ENCODE measurements at regions not wholly inside any gene's neighbourhood (a gene's known extent, or its start where the extent isn't known, plus 50 kb on each side); places are given as distances from the start of the nearest gene placed in this dataset.
"Not testable (repeated sequence)": the region's sequence is repeated elsewhere in the genome, so short reads cannot be mapped to it uniquely, and the experiment has no call there.

DNA sequence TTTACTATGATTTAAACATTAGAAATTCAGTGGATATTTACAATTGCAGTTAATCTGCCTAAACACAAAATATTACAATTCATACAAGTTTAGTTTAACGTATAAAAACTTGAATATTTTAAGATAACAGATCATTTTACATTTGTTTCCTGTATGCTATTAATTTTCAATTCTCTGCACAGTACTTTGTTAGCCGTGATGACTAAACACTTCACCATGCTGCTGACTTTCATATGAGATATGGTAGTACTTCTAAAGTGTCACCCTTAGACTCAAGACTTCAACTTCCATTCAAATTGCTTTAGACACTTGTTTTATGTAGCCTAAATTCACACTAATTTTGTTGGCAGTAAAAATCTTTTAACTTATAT is 1646.4 kb upstream of the ADGRL3 start:
- DNase-seq (ENCODE audit: low read depth), result peak; percentile 11
- no peak overlapping the region for H3K4me3 ChIP-seq (ENCODE audit: low read length)
- TF ChIP-seq, protein P1, sequence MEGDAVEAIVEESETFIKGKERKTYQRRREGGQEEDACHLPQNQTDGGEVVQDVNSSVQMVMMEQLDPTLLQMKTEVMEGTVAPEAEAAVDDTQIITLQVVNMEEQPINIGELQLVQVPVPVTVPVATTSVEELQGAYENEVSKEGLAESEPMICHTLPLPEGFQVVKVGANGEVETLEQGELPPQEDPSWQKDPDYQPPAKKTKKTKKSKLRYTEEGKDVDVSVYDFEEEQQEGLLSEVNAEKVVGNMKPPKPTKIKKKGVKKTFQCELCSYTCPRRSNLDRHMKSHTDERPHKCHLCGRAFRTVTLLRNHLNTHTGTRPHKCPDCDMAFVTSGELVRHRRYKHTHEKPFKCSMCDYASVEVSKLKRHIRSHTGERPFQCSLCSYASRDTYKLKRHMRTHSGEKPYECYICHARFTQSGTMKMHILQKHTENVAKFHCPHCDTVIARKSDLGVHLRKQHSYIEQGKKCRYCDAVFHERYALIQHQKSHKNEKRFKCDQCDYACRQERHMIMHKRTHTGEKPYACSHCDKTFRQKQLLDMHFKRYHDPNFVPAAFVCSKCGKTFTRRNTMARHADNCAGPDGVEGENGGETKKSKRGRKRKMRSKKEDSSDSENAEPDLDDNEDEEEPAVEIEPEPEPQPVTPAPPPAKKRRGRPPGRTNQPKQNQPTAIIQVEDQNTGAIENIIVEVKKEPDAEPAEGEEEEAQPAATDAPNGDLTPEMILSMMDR (IDR thresholded peaks at IDR 0.05; ENCODE audit: insufficient read depth, low read depth, low read length, missing control alignments), result no peak

DNA sequence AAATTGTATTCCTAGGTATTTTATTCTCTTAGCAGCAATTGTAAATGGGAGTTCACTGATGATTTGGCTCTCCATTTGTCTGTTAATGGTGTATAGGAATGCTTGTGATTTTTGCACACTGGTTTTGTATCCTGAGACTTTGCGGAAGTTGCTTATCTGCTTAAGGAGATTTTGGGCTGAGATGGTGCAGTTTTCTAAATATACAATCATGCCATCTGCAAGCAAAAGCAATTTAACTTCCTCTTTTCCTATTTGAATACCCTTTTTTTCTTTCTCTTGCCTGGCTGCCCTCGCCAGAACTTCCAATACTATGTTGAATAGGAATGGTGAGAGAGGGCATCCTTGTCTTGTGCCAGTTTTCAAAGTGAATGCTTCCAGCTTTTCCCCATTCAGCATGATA is 1643.9 kb upstream of the ADGRL3 start:
- not testable (repeated sequence) for H3K4me3 ChIP-seq (ENCODE audit: low read length); DNase-seq (ENCODE audit: low read depth)

DNA sequence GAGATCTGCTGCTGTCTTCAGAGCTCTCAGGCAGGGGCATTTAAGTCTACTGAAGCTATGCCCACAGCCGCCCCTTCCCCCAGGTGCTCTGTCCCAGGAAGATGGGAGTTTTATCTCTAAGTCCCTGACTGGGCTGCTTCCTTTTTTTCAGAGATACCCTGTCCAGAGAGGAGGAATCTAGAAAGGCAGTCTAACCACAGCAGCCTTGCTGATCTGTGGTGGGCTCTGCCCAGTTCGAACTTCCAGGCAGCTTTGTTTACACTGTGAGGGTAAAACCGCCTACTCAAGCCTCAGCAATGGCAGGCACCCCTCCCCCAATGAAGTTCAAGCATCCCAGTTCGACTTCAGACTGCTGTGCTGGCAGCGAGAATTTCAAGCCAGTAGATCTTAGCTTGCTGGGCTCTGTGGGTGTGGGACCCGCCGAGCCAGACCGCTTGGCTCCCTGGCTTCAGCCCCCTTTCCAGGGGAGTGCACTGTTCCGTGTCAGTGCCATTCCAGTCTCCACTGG is 1639.9 kb upstream of the ADGRL3 start:
- not testable (repeated sequence) for DNase-seq (ENCODE audit: low read depth); H3K4me3 ChIP-seq (ENCODE audit: low read length)

DNA sequence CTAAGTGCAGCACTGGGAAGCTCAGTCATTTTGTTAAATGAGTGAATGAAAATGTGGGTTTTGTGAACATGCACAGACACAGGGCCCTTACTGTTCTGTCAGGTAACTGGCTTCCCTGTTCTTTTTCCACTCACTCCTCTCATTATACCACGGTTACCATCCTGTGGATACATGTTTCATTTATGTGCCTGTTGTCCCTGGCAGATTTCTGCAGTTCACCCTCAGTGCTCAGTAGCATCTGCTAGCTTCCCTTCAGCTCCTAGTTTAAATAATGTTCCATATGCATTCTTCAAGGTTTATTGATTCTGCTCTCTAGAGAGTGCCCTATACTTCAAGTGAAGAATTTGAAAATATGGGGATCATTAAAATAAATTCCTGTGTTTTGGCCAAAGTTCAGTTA is 1634.3 kb upstream of the ADGRL3 start:
- H3K4me3 ChIP-seq (ENCODE audit: low read length), result no peak overlapping the region
- TF ChIP-seq, protein P1 (IDR thresholded peaks at IDR 0.05; ENCODE audit: insufficient read depth, low read depth, low read length, missing control alignments), result no peak
- no peak for DNase-seq (ENCODE audit: low read depth)

DNA sequence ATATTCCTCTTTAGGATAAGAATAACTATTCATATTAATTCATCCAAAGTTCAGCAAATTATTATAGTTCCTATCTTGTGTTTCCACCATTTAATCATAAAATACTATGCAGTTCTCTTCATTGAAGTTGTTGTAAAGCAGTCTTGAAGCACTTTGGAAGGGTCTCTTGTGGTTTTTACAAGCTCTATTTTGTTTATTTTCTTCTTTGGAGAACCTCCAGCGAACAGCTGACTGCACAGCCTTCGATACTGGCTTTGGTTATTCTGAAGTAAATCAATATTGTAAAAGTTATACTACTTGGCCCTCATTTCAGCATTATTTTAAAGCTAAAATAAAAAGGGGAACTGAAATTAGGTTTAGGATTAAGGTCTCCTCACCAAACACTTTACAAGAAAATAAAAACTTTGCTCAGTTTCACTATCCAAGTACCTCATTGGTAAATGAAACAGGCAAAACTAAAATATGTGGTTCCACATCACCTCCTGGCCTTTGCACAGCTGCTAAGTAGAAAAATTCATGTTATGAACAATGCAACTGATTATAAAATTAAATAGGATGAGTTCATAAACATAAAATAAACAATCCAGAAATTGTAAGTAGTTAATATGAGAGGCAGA is 1629.2 kb upstream of the ADGRL3 start:
- TF ChIP-seq, protein P1 (IDR thresholded peaks at IDR 0.05; ENCODE audit: insufficient read depth, low read depth, low read length, missing control alignments), result no peak
- H3K4me3 ChIP-seq (ENCODE audit: low read length), result no peak overlapping the region
- DNase-seq (ENCODE audit: low read depth), result no peak

DNA sequence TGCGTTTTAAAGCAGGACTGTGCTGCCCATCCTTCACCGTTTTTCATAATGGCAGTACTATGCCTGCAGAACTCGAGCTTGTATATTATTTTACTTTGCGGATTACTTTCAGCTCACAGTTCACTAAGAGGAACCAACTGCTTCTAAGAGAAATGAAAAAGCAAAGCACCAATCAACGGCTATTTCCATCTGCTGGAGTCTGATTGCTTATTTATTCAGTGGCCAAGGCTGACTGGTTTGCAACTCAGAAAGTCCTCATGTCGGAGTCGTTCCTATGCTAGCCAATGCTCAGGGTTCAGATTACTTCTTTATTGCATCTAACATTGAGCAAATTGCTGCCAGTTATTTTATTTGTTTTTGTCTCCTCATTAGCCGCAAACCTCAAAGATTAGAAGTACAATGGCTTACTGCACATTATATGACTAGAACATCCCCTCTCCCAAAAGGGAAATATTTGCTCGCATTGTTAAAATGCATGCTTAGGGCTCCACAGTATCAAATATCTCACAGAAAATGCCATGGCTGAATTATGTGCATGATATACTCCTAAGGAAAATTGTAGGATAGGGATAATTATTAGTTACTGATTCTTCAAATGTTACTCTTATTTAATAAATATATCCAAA is 1628.2 kb upstream of the ADGRL3 start:
- no peak for DNase-seq (ENCODE audit: low read depth)
- no peak overlapping the region for H3K4me3 ChIP-seq (ENCODE audit: low read length)
- TF ChIP-seq, protein P1 (IDR thresholded peaks at IDR 0.05; ENCODE audit: insufficient read depth, low read depth, low read length, missing control alignments), result no peak

DNA sequence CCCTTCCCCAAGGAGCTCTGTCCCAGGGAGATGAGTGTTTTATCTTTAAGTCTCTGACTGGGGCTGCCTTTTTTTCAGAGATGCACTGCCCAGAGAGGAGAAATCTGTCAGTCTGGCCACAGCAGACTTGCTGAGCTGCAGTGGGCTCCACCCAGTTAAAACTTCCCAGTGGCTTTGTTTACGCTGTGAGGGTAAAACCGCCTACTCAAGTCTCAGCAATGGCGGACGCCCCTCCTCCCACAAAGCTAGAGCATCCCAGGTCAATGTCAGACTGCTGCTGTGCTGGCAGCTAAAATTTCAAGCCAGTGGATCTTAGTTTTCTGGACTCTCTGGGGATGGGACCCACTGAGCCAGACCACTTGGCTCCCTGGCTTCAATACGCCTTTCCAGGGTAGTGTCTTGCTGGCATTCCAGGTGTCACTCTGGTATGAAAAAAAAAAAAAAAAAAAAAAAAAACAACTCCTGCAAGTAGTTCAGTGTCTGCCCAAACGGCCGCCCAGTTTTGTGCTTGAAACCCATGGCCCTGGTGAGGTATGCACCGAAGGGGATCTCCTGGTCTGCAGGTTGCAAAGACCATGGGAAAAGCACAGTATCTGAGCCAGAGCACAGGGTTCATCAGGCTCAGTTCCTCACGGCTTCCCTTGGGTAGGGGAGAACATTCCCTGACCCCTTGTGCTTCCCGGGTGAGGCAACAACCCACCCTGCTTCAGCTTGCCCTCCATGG is 1616.1 kb upstream of the ADGRL3 start:
- H3K4me3 ChIP-seq (ENCODE audit: low read length), result no peak overlapping the region
- TF ChIP-seq, protein P1 (IDR thresholded peaks at IDR 0.05; ENCODE audit: insufficient read depth, low read depth, low read length, missing control alignments), result no peak
- no peak for DNase-seq (ENCODE audit: low read depth)
